ENCODE measurements at regions not wholly inside any gene's neighbourhood (a gene's known extent, or its start where the extent isn't known, plus 50 kb on each side); places are given as distances from the start of the nearest gene placed in this dataset.
"Not testable (repeated sequence)": the region's sequence is repeated elsewhere in the genome, so short reads cannot be mapped to it uniquely, and the experiment has no call there.

DNA sequence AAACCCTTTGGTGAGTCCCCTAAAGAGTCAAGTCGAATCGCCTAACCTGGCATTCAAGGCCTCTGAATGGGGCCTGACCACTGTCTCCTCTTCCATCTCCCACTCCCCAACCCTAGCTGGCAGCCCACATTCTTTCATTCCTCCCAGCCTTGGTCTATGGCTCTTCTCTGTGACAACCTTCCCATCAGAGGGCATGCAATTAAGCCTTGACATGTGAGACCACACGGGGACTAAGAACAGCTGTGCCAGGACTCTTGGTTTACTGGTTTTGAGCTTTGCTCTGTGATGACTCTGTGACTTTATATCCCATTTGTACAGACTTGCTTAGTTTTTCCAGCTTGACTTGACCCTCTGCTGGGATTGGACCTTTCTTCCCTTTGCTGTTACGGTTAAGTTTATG, 116.6 kb downstream of the BUB3 start:
- no peak for DNase-seq

- DNase-seq, result no peak
Observed at GRCh38 chr10:123272171-123272570, 118.0 kb downstream of the BUB3 start.

- no peak for DNase-seq
Observed at GRCh38 chr10:123274306-123275135, 120.3 kb downstream of the BUB3 start.

- DNase-seq, result no peak
Observed at GRCh38 chr10:123275136-123275564, 120.9 kb downstream of the BUB3 start.

- no peak for DNase-seq
Observed at GRCh38 chr10:123278445-123278844, 124.2 kb downstream of the BUB3 start.

DNA sequence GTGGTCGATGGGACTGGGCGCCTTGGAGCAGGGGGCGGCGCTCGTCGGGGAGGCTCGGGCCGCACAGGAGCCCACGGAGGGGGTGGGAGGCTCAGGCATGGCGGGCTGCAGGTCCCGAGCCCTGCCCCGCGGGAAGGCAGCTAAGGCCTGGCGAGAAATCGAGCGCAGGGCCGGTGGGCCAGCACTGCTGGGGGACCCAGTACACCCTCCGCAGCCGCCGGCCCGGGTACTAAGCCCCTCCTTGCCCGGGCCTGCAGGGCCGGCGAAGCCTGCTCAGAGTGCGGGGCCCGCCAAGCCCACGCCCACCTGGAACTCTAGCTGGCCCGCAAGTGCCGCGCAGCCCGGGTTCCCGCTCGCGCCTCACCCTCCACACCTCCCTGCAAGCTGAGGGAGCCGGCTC, 129.2 kb downstream of the BUB3 start:
- DNase-seq, result not testable (repeated sequence)

DNA sequence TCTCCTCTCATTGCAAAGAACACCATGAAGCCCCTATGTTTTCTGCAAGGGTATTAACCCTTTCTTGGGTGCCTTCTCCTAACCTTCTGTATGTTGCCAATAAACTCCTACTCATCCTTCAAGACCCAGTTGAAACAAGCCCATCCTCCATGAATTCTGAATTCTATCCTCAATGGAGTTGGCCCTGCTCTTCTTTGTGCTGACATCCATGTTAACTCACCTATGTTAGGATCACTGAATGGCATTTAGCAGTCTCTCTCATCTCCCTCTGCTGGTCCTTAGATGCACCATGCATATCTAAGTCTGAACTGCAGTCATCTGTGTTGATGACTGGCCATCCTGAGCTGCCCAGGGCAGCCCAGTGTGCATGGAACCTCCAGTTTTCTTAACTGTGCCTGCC, 129.8 kb downstream of the BUB3 start:
- no peak for DNase-seq

- DNase-seq, result peak; percentile 20
Observed at GRCh38 chr10:123287594-123288247, 133.5 kb downstream of the BUB3 start.

DNA sequence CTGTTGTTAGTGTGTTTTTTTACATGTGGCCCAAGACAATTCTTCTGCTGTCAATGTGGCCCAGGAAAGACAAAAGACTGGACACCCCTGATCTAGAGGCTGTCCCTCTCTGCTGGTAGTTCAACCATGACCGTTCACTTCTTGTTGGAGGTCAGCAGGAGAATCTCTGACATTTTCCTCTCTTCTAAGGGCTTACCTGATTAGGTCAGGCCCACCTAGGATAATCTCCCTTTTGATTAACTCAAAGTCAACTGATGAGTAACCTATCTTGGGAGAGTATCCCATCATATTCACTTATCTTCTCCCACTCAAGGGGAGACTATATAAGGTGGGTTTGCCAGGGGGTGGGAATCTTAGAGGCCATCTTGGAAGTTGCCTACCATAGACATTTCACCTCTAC, 135.2 kb downstream of the BUB3 start:
- no peak for DNase-seq

DNA sequence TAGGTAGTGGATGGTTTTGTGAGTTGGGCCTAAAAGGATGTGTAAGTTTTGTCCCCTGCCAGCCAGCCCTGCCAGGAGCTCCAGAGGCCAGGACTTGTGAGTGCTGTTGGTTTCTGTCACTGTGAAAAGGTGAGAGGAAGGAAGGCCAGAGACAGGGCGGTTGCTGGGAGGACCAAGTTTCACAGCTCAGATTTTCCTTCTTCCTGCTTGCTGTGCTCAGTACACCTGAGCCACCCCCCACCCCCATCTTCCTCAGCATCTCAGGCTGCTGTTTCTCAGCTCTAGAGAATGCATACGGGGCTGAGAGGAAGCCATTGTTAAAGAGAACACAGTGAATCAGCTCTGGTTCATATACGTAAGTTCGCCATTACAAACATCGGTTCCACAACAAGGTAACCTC, 139.9 kb downstream of the BUB3 start:
- DNase-seq, result no peak

- DNase-seq, result no peak
Observed at GRCh38 chr10:123294886-123295285, 140.7 kb downstream of the BUB3 start.

DNA sequence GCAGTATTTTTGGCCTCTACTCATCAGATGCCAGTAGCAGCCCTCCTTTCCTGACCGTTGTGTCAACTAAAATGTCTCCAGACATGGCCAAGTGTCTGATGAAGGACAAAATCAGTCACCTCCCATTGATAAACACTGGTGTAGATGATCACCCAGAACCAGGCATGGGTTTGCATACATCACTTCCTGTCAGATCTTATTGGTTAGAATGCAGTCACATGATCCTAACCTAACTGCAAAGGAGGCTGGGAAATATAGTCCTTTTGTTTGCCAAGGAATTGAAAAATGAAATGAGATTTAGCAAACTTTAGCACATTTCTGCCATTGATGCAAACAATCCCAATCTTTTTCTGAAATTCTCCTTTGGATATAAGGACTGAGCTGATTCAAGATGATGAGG, 141.4 kb downstream of the BUB3 start:
- DNase-seq, result no peak

DNA sequence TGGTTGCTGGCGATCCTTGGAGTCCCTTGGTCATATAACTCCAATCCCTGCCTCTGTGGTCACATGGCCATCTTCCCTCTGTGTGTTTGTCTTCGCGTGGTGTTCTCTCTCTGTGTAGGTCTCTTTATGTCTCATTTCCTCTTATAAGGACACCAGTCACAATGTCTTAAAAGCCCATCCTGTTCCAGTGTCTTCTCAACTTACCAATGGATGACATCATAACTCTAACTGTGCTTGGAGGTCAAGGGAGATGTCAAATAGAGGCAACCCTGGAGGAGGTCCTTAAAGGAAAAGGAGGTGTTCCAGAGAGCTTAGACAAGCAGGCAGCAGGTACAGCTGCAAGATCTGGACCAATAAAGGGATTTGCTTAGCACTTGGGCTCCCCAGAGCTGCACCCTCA, 143.0 kb downstream of the BUB3 start:
- no peak for DNase-seq

GRCh38 chr10:123298583-123298982, 144.4 kb downstream of the BUB3 start:
- DNase-seq, result no peak

DNA sequence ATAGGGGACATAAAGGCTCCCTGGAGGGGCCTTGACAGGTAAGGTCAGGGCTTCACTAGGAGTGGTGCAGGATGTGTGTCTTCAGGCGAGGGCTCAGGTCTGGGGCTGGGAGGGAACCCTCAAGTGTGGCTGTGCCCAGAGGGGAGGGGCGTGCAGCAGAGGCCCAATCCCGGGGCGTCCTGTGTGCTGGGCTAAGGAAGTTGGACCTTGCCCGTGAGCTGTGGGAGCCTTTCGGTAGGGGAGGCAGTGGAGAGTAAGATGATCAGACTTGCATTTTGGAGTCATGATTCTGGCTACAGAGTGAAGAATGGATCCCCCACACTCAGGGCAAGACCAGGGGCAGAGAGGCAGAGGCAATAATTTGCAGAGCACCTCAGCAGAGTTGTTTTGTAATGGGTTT, 145.4 kb downstream of the BUB3 start:
- no peak for DNase-seq

- DNase-seq, result no peak
Observed at GRCh38 chr10:123301077-123301857, 147.1 kb downstream of the BUB3 start.

- no peak for DNase-seq
Observed at GRCh38 chr10:123303581-123304337, 149.6 kb downstream of the BUB3 start.

DNA sequence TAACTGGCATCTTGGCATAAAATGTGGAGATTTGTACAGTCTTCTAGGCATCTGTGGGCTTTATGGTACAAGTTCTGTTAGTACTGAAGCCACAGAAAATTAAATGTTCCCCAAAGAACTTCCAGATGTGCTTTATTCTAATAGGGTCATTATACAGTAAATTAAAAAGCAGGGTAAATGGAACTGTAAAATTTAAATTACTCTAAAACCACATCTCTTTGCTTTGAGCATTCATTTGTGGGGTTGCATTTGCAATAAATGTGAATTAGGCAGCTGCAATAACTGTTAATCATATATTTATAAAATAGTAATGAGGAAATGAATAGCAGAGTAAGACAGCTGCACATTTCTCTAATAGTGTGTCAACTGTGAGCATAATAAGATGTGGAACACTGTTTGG, 151.5 kb downstream of the BUB3 start:
- no peak for DNase-seq

GRCh38 chr10:123306290-123306689, 152.1 kb downstream of the BUB3 start:
- DNase-seq, result no peak

GRCh38 chr10:123309731-123310130, 155.5 kb downstream of the BUB3 start:
- DNase-seq, result no peak

DNA sequence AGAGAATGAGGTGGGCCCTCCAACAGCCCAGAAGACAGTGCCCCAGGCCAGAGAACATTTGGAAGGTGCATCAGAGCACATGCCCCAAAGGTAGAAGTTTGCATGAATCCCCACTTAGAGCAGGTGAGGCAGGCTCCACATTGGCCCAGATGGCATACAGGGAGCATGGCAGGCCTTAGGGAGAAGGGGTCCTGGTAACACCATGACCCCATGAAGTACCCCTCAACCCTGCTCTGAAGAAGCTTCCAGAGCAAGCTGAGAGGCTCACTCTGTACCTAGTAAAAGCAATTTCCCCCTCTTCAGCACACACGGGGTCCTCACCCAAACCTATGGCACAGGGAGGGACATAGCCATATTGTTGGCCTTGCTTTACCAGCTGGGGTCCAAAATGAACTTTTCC, 162.6 kb downstream of the BUB3 start:
- no peak for DNase-seq

DNA sequence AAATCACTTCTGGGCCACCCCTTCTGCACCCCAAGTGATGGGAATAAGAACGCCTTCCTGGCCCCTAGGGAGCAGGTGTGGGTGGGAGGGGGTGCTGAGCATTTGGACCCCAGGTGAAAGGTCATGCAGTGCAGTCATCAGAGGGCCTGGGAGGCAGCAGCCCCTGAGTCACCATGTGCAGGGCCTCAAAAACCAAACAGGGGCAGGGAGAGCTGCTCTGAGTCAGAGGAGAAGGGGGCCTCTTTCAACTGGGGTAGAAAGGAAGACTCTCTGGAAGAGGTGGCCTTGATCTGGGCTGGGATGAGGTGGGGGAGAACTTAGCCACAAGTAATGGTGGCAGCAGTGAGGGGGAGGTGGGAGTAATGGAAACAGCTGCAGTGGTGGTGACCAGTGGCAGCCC, 164.3 kb downstream of the BUB3 start:
- DNase-seq, result no peak

- no peak for DNase-seq
Observed at GRCh38 chr10:123320091-123320490, 165.9 kb downstream of the BUB3 start.

Measured in stimulated activated CD4-positive, alpha-beta T cell treated with anti-CD3 and anti-CD28 coated beads, Interleukin-4, amount 100 ng/mL, for 1 hour (primary cell).